ENCODE measurements at regions not wholly inside any gene's neighbourhood (a gene's known extent, or its start where the extent isn't known, plus 50 kb on each side); places are given as distances from the start of the nearest gene placed in this dataset.

DNA sequence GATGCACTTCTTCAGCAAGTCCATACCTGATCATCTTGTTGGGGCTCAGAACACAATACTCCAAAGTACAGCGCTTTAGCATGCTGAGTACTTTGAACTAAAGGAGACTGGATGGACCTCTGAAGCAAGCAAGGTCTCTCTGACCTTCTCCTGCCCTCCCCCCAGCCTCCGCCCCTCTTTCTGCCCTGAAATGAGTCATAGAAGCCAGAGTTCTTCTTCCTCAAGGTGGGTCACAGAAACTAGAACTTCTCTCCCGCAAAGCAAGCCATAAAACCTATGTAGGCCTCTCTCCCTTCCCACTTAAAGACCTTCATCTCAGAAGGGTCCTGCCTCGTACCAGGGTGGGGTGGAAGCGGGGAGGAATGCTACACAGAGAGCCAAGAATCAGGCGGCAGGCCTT, 230.5 kb upstream of the PROK2 start:
- no peaks in the 10 kb centered on the region for H3K36me3 Mint-ChIP-seq (ENCODE audit: low read depth)
- H3K4me3 Mint-ChIP-seq: no peak overlapping the region
- H3K27me3 Mint-ChIP-seq (ENCODE audit: low read depth): peaks cover 5% of the 10 kb centered on the region
- POLR2A ChIA-PET: no interaction called here
- no peak for ATAC-seq
- H3K9me3 Mint-ChIP-seq (ENCODE audit: insufficient read depth): no peaks in the 10 kb centered on the region
- CTCF ChIA-PET: no interaction called here
- H3K4me1 Mint-ChIP-seq (ENCODE audit: low read depth): no peaks in the 10 kb centered on the region
- no peak overlapping the region for H3K27ac Mint-ChIP-seq
- DNase-seq: no peak

DNA sequence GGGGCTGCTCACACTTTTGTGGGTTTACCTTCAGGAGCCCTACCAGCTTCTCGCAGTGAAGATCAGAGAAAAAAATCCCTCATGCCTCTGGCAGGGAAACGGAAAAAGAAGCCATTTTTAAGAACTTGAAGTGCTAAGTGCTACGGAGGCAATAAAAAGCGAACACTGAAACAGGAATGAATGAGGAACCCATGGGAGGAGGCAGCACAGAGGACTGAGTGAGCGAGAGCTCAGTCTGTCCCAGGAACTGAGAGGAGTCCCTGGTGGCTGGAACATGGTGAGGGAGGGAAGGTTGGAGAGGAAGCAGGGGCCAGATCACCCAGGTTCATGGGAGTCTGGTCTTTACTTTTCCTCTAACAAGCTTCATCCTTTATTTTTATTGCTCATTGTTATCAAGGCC, 228.1 kb upstream of the PROK2 start:
- Mint-ChIP-seq H3K36me3 (ENCODE audit: low read depth) (no peaks in the 10 kb centered on the region), H3K27me3 (ENCODE audit: low read depth) (peaks cover 5% of the 10 kb centered on the region), H3K9me3 (ENCODE audit: insufficient read depth) (no peaks in the 10 kb centered on the region), H3K4me1 (ENCODE audit: low read depth) (no peaks in the 10 kb centered on the region), H3K27ac (no peak overlapping the region), H3K4me3 (no peak overlapping the region)
- DNase-seq (no peak), ATAC-seq (no peak)
- POLR2A ChIA-PET: no interaction called here
- CTCF ChIA-PET: no interaction called here

DNA sequence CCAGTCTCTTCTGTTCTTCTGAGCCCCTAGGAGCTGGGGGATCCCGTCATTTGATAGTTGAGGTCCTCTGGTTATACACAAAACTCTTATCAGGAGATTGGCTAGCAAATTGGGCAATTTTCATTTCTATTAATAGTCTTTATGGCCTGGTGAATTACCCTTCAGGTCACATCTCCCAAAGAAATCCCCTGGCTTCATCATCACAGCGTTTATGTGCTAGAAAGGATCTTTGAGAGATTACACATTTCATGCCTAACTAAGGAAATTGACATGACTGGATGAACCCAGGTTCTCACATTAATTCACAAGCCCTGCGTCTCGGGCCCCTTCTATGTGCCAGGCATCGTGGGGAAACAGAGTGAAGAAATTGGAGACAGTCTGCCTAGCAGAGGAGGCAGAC, 227.4 kb upstream of the PROK2 start:
- no peaks in the 10 kb centered on the region for H3K36me3 Mint-ChIP-seq (ENCODE audit: low read depth)
- ATAC-seq: no peak

DNA sequence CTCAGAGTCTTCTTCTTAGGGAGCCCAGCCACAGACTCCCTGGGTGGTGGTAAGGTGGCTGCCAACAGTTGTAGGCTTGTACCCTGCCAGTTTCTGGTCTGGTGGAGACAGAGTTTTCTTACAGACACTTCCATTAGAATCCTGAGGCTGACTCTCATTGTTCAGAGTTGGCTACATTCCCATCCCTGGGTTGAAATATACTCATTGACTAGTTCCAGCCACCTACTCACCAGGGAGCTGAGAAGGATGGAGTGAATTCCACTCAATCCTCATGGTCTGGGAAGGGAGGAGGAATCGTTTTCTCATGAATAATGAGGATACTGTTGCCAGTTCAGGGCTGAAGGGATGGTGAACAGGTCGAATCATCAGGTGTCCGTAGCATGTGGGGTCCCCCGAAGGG, 226.5 kb upstream of the PROK2 start:
- H3K4me3 Mint-ChIP-seq: no peak overlapping the region
- H3K36me3 Mint-ChIP-seq (ENCODE audit: low read depth): no peaks in the 10 kb centered on the region
- peaks cover 3% of the 10 kb centered on the region for H3K27me3 Mint-ChIP-seq (ENCODE audit: low read depth)
- H3K27ac Mint-ChIP-seq: no peak overlapping the region
- H3K4me1 Mint-ChIP-seq (ENCODE audit: low read depth): no peaks in the 10 kb centered on the region
- ChIA-PET POLR2A (no interaction called here), CTCF (no interaction called here)
- ATAC-seq (no peak), DNase-seq (no peak)
- H3K9me3 Mint-ChIP-seq (ENCODE audit: insufficient read depth): no peaks in the 10 kb centered on the region

More for the DNA sequence above, 227.4 kb upstream of the PROK2 start:
- H3K4me1 Mint-ChIP-seq (ENCODE audit: low read depth): no peaks in the 10 kb centered on the region
- ChIA-PET POLR2A (no interaction called here), CTCF (no interaction called here)
- H3K27me3 Mint-ChIP-seq (ENCODE audit: low read depth): peaks cover 5% of the 10 kb centered on the region
- no peak overlapping the region for H3K27ac Mint-ChIP-seq
- no peak overlapping the region for H3K4me3 Mint-ChIP-seq
- H3K9me3 Mint-ChIP-seq (ENCODE audit: insufficient read depth): no peaks in the 10 kb centered on the region
- DNase-seq: no peak

DNA sequence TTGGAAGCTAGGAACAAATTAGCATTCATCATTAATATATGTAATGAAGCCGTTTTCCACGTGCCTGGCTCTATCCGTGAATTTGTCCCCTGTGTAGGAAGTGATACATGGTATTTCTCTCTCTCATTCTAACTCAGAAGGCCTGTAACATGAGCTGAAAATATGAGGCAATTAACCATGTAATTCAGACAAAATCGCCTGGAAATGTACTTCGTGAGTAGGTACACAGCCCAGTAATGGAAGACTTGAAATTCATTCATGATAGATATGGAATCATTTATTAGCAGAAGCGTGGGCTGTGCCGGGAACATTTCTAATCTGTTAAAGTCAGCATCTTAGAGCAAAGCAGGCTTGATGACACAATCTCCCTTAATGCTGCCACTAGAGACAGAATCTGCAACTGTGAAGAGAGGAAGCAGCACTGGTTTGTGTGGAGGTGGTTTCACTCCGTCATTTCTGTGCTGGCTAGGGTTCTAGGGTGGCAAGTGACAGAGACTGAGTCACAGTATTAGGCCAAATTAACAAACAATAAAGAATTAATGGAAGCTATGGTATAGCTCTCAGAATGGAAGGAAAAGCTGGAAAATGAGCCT, 225.0 kb upstream of the PROK2 start:
- no peaks in the 10 kb centered on the region for H3K36me3 Mint-ChIP-seq (ENCODE audit: low read depth)
- ATAC-seq (no peak), DNase-seq (no peak)
- H3K4me1 Mint-ChIP-seq (ENCODE audit: low read depth): no peaks in the 10 kb centered on the region
- H3K4me3 Mint-ChIP-seq: no peak overlapping the region
- peaks cover 3% of the 10 kb centered on the region for H3K27me3 Mint-ChIP-seq (ENCODE audit: low read depth)
- no peak overlapping the region for H3K27ac Mint-ChIP-seq
- ChIA-PET CTCF (no interaction called here), POLR2A (no interaction called here)
- no peaks in the 10 kb centered on the region for H3K9me3 Mint-ChIP-seq (ENCODE audit: insufficient read depth)

DNA sequence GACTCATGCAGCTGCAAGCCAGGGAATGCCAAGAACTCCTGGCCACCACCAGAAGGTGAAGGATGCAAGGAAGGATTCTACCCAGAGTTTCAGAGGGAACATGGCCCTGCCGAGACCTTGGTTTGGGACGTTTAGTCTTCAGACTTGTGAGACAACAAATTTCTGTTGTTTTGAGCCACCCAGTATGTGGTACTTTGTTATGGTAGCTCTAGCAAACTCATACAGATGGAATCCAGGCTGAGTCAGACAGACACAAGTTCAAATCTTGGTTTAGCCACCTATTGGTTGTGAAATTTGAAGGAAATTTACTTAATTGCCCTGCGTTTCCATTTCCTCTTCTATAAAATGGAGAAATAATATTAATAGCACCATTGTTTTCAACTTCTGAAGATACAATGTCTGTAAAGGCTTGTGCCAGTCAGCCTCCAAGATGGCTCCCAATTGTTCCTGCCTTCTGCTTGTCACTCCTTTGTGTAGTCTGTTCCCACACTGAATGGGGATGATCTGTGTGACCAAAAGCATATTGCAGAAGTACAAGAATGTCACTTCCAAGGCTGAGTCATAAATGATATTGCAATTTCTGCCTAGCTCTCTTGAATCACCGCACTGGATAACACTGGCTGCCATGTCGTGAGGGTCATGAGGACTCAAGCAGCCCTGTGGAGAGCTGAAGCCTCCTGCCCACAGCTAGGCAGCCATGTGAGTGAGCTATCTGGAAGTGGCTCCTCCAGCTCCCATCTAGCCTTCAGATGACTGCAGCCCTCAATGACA, 223.5 kb upstream of the PROK2 start:
- CTCF ChIA-PET: no interaction called here
- Mint-ChIP-seq H3K36me3 (ENCODE audit: low read depth) (no peaks in the 10 kb centered on the region), H3K27ac (no peak overlapping the region), H3K9me3 (ENCODE audit: insufficient read depth) (no peaks in the 10 kb centered on the region), H3K4me1 (ENCODE audit: low read depth) (no peaks in the 10 kb centered on the region), H3K4me3 (no peak overlapping the region), H3K27me3 (ENCODE audit: low read depth) (peaks cover 3% of the 10 kb centered on the region)
- POLR2A ChIA-PET: no interaction called here
- ATAC-seq (no peak), DNase-seq (no peak)

DNA sequence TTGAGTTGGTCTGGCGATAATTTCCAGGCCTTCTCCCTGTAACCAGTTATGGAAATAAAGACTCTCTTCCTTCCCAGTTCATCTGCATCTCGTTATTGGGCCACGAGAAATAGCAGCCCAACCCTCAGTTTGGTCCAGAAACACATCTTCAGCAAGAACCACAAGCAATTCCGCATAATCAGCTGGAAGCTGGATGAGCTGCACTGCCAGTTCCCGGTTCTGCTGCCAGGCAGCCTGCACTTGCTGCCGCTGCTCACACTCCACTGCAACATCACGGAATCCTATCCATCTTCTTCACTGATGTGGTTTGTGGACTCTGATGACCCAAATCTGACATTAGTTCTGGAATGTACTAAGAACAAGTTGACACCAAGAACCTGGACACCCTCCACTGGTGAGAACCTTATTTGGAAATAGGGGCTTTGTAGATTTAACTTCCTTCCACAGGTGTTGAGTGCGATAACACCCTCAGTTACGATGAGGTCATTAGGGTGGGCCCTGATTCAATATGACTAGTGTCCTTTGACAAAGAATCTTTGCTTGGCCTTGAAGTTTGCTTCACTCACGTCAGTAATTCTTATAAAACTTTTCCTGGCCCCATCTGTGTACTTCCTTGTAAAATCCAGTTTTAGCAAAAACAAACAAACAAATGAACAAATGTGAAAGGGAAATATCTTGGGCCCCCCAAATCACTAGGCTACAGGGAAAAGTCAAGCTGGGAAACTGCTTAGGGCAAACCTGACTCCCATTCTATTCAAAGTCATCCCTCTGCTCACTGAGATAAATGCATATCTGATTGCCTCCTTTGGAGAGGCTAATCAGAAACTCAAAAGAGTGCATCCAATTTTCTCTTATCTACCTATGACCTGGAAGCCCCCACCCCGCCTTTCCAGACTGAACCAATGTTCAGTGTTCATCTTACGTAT, 221.9 kb upstream of the PROK2 start:
- Mint-ChIP-seq H3K4me1 (ENCODE audit: low read depth) (no peaks in the 10 kb centered on the region), H3K4me3 (no peak overlapping the region), H3K27ac (no peak overlapping the region), H3K36me3 (ENCODE audit: low read depth) (no peaks in the 10 kb centered on the region), H3K9me3 (ENCODE audit: insufficient read depth) (no peaks in the 10 kb centered on the region), H3K27me3 (ENCODE audit: low read depth) (peaks cover 3% of the 10 kb centered on the region)
- DNase-seq (no peak), ATAC-seq (no peak)
- POLR2A ChIA-PET: interaction anchor here (0.7 kb wide), 1 partner anchor 1030 kb away, joined by 4 read pairs; no protein-coding TSS in a partner anchor
- CTCF ChIA-PET: no interaction called here

DNA sequence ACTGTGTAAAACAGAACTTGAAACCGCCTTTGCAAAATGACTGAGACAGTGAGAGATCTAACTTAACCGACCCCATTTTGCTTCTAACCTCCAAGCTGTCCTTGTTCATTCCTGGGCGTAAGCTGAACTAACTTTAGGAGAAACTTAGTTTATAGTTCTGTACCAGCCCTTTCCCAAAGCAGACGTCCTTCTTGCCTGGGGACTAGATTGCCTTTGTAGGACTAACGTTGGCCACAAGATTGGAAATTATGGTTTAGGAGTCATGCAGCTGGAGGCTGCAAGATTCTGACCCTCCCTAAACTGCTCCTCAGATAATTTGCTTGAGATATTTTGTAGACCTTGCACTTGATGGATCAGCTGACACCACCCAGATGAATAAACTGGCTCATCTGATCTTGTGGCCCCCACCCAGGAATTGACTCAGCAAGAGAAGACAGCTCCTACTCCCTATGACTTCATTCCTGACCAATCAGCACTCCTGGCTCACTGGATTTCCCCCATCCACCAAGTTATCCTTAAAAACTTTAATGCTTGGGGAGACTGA, 219.9 kb upstream of the PROK2 start:
- H3K4me1 Mint-ChIP-seq (ENCODE audit: low read depth): no peaks in the 10 kb centered on the region
- ATAC-seq: no peak
- no peak overlapping the region for H3K4me3 Mint-ChIP-seq
- DNase-seq: no peak
- H3K9me3 Mint-ChIP-seq (ENCODE audit: insufficient read depth): no peaks in the 10 kb centered on the region
- H3K36me3 Mint-ChIP-seq (ENCODE audit: low read depth): no peaks in the 10 kb centered on the region
- POLR2A ChIA-PET: no interaction called here
- CTCF ChIA-PET: no interaction called here
- no peak overlapping the region for H3K27ac Mint-ChIP-seq
- no peaks in the 10 kb centered on the region for H3K27me3 Mint-ChIP-seq (ENCODE audit: low read depth)

DNA sequence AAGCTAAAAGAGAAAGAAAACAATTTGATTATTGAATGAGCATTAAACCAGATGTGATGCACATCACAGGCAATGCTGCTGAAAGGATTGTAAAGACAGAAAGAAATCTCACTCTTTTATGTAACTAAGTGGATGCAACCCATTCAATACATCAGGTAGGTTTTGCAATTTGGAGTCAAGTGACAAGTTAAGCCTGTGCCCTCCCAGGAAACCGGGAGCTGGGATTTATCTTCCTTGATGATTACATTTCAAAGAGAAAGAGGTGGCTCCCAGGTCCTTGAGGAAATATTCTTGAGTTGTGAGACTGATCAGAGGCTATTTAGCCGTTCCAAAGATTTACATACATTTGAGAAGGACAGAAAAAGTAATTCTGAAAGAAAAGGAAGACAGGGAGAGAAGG, 219.0 kb upstream of the PROK2 start:
- Mint-ChIP-seq H3K4me3 (no peak overlapping the region), H3K4me1 (ENCODE audit: low read depth) (no peaks in the 10 kb centered on the region), H3K27ac (no peak overlapping the region), H3K27me3 (ENCODE audit: low read depth) (no peaks in the 10 kb centered on the region), H3K36me3 (ENCODE audit: low read depth) (no peaks in the 10 kb centered on the region), H3K9me3 (ENCODE audit: insufficient read depth) (no peaks in the 10 kb centered on the region)
- ChIA-PET CTCF (no interaction called here), POLR2A (no interaction called here)
- ATAC-seq (no peak), DNase-seq (no peak)

DNA sequence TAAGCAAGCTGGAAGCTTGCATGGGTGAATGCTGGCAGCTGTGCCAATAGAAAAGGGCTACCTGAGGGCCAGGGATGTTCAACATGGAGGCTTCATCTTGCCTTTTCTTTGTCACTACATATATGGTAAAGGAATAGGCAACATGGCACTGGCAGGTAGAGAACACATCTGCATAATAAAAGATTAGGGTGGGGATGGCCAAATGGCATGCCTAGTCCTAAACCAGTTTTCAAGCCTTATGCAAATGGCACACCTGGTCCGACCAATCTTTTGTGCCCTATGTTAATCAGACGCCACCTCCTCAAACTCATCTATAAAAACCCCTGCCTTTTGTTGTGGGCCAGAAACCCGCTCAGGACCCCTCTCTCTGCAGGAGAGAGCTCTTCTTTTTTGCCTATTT, 216.8 kb upstream of the PROK2 start:
- Mint-ChIP-seq H3K9me3 (ENCODE audit: insufficient read depth) (no peaks in the 10 kb centered on the region), H3K27ac (no peak overlapping the region), H3K4me3 (no peak overlapping the region), H3K4me1 (ENCODE audit: low read depth) (no peaks in the 10 kb centered on the region), H3K27me3 (ENCODE audit: low read depth) (peaks cover 3% of the 10 kb centered on the region), H3K36me3 (ENCODE audit: low read depth) (no peaks in the 10 kb centered on the region)
- CTCF ChIA-PET: no interaction called here
- POLR2A ChIA-PET: no interaction called here
- ATAC-seq (no peak), DNase-seq (no peak)

DNA sequence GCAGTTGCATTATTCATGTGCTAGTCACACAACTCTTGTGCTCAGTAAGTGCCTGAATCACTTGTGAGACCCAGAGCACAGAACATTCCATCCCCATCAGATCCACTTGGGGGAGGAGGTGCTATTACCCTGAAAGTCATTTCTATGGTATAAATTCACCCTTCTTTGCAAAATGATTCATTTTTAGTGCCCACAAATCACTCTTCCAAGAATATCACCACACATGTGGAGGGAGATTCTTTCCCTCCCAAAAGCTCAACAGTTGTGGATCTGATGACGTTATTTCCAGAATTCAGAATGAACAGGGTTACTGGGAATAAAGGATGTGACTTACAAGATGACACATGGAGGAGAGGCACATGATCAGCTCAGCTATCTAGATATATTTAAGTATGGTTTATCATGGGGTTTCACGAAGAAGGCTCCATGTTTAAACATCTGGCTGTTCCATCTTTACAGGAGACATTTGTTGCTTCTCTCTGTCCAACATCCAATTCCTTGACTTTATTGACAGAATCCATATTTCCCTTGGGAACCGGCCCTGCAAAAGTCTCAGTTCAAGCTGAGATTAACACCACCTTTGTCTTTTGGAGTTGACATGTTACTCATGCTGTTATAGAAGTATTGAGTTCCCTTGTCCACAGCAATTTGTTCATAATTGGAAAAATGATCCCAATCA, 214.2 kb upstream of the PROK2 start:
- no peak for DNase-seq
- no peak for ATAC-seq
- ChIA-PET CTCF (no interaction called here), POLR2A (no interaction called here)
- H3K36me3 Mint-ChIP-seq (ENCODE audit: low read depth): no peaks in the 10 kb centered on the region
- peaks cover 3% of the 10 kb centered on the region for H3K27me3 Mint-ChIP-seq (ENCODE audit: low read depth)
- H3K4me1 Mint-ChIP-seq (ENCODE audit: low read depth): peaks cover 5% of the 10 kb centered on the region
- H3K9me3 Mint-ChIP-seq (ENCODE audit: insufficient read depth): no peaks in the 10 kb centered on the region
- H3K27ac Mint-ChIP-seq: no peak overlapping the region
- no peak overlapping the region for H3K4me3 Mint-ChIP-seq

All from activated CD8-positive, alpha-beta T cell treated with anti-CD3 and anti-CD28 coated beads, Interleukin-2, amount 10 ng/mL, durations not matched to agents 7 days and 5 days (primary cell).